Choroid plexus epithelial cell (primary cell): ENCODE measurements at regions not wholly inside any gene's neighbourhood (a gene's known extent, or its start where the extent isn't known, plus 50 kb on each side); places are given as distances from the start of the nearest gene placed in this dataset.

Experiments
- DNase-seq: peaks from one replicate; pipeline ENCODE4 v3.0.0-alpha.2; 2010; ENCODE audit warnings: low read depth
- H3K4me3 ChIP-seq: 2 replicates; pipeline ENCODE4 v1.5.1; 2011; ENCODE audit warnings: low read depth, mild to moderate bottlenecking, control low read depth, low read length, moderate library complexity
- TF ChIP-seq, protein P1 (sequence below): conservative IDR thresholded peaks from 2 replicates; pipeline ENCODE4 v1.5.1; 2011; ENCODE audit warnings: low read depth, mild to moderate bottlenecking, control low read depth, inconsistent platforms, low read length, moderate library complexity

DNA sequence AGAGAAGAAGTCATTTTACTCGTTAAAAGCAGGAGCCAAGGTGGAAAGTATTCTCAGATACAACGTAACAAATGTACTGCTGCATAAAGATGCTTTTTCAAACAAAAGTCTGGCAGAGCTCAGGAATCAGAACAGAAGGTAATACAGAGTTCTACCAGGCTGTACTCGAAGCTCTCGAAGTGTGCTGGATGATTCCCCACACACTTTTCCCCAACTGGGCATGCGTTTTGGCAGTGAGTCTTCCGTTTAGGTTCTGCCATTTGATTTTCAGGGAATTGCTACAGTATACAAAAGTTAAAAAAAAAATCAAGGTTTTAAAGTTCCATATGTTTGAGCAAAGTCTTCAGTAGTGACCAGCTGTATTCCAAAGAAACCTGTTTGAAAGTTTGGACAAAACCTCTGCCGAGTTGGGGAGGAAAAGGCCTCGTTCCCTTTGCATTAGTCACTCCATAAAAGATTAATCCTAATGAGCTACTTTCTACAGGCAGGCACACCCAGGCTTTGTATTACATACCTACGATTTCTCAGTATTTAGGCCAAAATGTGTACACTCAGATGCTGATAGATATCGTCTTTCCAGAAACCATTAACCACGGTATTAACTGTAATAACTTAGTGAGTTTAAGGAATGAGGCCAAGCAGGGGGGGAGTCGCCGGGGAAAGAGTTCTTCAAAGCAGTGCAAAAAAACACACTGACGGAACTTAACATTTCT lies 477.1 kb downstream of the LMO4 start:
- DNase-seq, result peak; percentile 27
- TF ChIP-seq, protein P1, sequence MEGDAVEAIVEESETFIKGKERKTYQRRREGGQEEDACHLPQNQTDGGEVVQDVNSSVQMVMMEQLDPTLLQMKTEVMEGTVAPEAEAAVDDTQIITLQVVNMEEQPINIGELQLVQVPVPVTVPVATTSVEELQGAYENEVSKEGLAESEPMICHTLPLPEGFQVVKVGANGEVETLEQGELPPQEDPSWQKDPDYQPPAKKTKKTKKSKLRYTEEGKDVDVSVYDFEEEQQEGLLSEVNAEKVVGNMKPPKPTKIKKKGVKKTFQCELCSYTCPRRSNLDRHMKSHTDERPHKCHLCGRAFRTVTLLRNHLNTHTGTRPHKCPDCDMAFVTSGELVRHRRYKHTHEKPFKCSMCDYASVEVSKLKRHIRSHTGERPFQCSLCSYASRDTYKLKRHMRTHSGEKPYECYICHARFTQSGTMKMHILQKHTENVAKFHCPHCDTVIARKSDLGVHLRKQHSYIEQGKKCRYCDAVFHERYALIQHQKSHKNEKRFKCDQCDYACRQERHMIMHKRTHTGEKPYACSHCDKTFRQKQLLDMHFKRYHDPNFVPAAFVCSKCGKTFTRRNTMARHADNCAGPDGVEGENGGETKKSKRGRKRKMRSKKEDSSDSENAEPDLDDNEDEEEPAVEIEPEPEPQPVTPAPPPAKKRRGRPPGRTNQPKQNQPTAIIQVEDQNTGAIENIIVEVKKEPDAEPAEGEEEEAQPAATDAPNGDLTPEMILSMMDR, result no peak
- no peak overlapping the region for H3K4me3 ChIP-seq

DNA sequence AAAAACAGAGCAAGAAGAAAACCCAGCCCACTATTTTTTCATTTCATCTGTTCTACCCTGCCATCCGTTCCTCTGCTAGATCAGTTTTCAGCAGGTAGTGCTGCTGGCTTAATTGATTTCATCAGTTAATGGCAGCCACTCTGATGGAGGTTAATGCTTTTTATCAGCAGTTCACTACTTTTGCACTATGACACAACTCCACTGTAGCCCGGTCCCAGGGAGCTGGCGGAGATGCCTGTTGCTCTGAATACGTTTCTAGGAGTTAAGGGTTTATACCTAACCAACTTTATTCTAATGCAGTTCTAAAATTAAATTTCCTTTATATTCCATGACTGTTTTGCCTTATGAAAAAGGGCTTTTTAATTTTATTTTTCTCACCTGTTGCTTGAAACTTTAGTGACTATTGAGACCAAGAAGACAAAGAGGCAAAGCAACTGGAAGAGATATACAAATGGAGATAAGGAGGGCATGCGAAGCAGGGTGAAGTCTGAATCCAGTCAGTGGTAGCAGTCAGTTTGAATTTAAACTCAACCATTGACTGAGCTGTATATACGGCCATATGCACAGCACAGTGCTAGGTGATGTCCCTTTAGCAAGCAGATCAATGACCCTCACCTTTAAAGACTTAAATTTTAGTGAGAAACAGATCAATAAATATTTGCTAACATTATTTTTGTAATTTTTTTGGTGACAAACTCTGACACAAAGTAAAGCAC lies 477.9 kb downstream of the LMO4 start:
- DNase-seq, result no peak
- TF ChIP-seq, protein P1, result no peak
- no peak overlapping the region for H3K4me3 ChIP-seq

DNA sequence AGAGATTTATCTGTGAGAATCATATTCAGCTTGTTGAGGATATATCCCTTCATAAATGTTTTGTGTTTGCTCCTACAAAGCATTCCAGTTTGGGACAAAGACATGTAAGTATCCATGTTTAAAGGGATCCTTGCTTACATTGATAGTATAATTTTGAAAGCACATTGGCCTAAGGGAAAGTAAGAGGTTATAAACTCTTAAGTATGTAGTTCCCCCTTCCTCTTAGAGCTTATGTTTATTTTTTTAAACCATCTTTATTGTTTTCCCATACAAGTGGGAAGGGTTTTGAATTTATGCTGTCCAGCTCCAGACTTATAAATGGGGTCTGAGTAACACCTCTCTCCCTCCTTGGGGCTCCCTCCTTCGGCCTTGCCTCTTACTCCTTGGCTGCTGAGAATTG lies 481.5 kb downstream of the LMO4 start:
- no peak for DNase-seq
- TF ChIP-seq, protein P1, result no peak
- no peak overlapping the region for H3K4me3 ChIP-seq

DNA sequence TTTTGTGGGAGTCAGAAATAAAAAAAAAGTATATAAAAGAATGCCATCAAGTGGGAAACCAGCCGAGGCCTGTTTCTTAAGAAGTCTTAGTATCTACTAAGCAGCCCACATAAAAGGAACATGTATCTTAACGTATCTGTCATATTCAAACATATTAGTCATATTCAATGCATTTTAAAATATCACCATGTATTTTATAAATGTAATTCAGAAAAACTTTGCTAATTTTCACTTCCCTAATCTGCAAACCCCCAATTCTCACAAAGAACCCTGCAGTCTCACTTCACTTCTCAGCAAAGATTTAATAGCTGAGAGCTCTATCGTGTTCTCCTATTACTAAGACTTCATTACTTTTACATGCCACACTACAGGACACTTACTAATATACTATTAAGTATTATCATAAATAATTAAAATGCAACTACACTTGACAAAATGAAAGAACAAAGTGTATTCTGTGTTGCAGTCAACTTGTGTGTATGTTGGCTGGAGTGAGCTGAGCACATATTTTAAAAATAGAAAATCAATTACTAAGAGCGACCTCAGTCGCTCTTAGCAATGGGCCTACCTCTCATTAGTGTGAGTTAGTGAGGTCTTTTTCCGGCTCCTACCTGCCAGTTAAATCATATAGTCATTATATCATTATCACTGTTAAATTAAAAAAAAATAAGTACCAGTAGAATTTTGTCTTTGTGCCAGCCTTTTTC lies 484.3 kb downstream of the LMO4 start:
- no peak overlapping the region for H3K4me3 ChIP-seq
- DNase-seq, result no peak
- TF ChIP-seq, protein P1, result no peak

DNA sequence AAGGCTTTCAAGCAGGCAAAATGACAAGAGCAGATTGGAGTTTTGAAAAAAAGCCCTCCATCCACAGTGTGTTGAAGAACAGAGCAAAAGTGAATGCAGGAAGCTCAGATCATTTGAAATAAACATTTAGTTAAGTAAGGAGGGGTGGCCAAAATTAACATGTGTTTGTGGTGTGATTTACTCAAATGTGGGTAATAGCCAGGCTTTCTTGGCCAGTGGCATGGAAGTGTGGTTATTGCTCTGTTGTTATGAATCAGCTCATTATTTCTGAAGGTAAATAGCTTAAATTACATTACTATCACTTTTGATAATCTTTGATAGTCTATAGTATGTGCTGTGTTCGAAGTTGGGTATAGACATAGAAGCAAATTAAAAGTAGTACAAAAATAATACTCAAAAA lies 485.9 kb downstream of the LMO4 start:
- no peak overlapping the region for H3K4me3 ChIP-seq
- no peak for DNase-seq
- TF ChIP-seq, protein P1, result no peak

DNA sequence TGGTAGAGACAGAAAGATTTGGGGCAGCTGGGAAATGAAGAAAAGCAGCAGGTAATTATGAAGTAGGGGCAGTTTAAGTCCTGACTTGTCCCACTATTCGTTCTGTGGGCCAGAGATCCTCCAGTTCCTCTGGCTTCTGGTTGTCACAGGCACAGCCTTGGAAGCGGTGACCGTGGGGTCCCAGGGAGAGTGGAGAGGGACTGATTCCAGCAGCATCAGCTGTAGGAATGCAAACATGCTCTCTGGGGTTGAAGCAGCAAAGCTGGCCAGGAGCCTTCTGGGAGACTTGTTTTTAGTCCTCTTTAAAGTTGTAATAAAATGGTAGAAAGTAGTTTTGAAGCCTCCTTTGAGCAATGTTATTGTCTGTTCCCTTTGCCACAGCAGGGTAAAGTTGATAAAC lies 488.0 kb downstream of the LMO4 start:
- no peak overlapping the region for H3K4me3 ChIP-seq
- TF ChIP-seq, protein P1, result no peak
- no peak for DNase-seq
